ENCODE measurements at regions not wholly inside any gene's neighbourhood (a gene's known extent, or its start where the extent isn't known, plus 50 kb on each side); places are given as distances from the start of the nearest gene placed in this dataset.
A peak's percentile ranks its signal among the peaks of the same experiment; 100 is the strongest.
"Not testable (repeated sequence)": the region's sequence is repeated elsewhere in the genome, so short reads cannot be mapped to it uniquely, and the experiment has no call there.

GRCh38 chr6:56725254-56725653 is 82.6 kb upstream of the DST start:
- no peak for DNase-seq (ENCODE audit: low spot score)
- H3K4me3 ChIP-seq = no peak overlapping the region
- no peak for TF ChIP-seq CTCF (IDR thresholded peaks at IDR 0.05)
- no peak overlapping the region for H3K27ac ChIP-seq

GRCh38 chr6:56724455-56724854 is 81.8 kb upstream of the DST start:
- no peak for DNase-seq (ENCODE audit: low spot score)
- Histone ChIP-seq H3K27ac (no peak overlapping the region), H3K4me3 (no peak overlapping the region)
- TF ChIP-seq CTCF (IDR thresholded peaks at IDR 0.05) = no peak

- no peak overlapping the region for H3K4me3 ChIP-seq
- TF ChIP-seq CTCF (IDR thresholded peaks at IDR 0.05) = no peak
- no peak overlapping the region for H3K27ac ChIP-seq
- no peak for DNase-seq (ENCODE audit: low spot score)
Measured at GRCh38 chr6:56720882-56721281, 78.2 kb upstream of the DST start.

GRCh38 chr6:56720202-56720601 is 77.5 kb upstream of the DST start:
- DNase-seq (ENCODE audit: low spot score); H3K27ac ChIP-seq: not testable (repeated sequence)

GRCh38 chr6:56719315-56720058 is 76.8 kb upstream of the DST start:
- H3K4me3 ChIP-seq; H3K27ac ChIP-seq; DNase-seq (ENCODE audit: low spot score): not testable (repeated sequence)

More at GRCh38 chr6:56720202-56720601, 77.5 kb upstream of the DST start:
- not testable (repeated sequence) for H3K4me3 ChIP-seq

- Histone ChIP-seq H3K27ac (no peak overlapping the region), H3K4me3 (no peak overlapping the region)
- no peak for TF ChIP-seq CTCF (IDR thresholded peaks at IDR 0.05)
- DNase-seq (ENCODE audit: low spot score) = no peak
Measured at GRCh38 chr6:56718236-56718635, 75.5 kb upstream of the DST start.

GRCh38 chr6:56716229-56716628 is 73.5 kb upstream of the DST start:
- no peak overlapping the region for H3K27ac ChIP-seq
- TF ChIP-seq CTCF (IDR thresholded peaks at IDR 0.05) = no peak

GRCh38 chr6:56715741-56716140 is 73.1 kb upstream of the DST start:
- TF ChIP-seq CTCF (IDR thresholded peaks at IDR 0.05) = no peak
- Histone ChIP-seq H3K4me3 (no peak overlapping the region), H3K27ac (peak overlapping the region in 1 of 2 donors; percentile 36)
- DNase-seq (ENCODE audit: low spot score) = no peak

More at GRCh38 chr6:56716229-56716628, 73.5 kb upstream of the DST start:
- H3K4me3 ChIP-seq = no peak overlapping the region
- no peak for DNase-seq (ENCODE audit: low spot score)

Data from coronary artery (tissue), 2 donors.